ENCODE measurements at regions not wholly inside any gene's neighbourhood (a gene's known extent, or its start where the extent isn't known, plus 50 kb on each side); places are given as distances from the start of the nearest gene placed in this dataset.

DNA sequence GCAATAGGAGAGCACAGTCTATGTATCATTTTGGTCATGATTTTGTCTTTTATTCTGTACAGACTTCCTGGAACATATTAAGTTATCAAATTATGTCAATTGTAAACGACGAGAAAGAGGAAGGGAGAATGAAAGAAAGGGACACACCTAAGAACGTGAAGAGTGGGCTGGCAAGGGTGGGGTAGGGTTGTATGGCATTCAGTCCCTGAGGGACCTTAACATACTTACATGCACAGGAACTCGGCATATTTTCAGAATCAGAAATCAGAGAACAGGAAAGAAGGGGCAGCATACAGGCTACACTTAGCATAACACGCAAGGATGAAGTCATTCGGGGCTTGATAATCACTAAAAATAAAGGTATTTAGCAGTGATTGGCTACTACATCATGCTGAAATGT is 1375.0 kb upstream of the ADGRL3 start:
- POLR2A ChIA-PET (ENCODE audit: low non-redundant PET) = no interaction called here
- H3K27ac ChIP-seq = no peak overlapping the region
- DNase-seq (ENCODE audit: low spot score) = no peak
- CTCF ChIA-PET = no interaction called here
- TF ChIP-seq, protein P1, sequence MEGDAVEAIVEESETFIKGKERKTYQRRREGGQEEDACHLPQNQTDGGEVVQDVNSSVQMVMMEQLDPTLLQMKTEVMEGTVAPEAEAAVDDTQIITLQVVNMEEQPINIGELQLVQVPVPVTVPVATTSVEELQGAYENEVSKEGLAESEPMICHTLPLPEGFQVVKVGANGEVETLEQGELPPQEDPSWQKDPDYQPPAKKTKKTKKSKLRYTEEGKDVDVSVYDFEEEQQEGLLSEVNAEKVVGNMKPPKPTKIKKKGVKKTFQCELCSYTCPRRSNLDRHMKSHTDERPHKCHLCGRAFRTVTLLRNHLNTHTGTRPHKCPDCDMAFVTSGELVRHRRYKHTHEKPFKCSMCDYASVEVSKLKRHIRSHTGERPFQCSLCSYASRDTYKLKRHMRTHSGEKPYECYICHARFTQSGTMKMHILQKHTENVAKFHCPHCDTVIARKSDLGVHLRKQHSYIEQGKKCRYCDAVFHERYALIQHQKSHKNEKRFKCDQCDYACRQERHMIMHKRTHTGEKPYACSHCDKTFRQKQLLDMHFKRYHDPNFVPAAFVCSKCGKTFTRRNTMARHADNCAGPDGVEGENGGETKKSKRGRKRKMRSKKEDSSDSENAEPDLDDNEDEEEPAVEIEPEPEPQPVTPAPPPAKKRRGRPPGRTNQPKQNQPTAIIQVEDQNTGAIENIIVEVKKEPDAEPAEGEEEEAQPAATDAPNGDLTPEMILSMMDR (conservative IDR thresholded peaks at IDR 0.05; ENCODE audit: low read depth) = no peak

DNA sequence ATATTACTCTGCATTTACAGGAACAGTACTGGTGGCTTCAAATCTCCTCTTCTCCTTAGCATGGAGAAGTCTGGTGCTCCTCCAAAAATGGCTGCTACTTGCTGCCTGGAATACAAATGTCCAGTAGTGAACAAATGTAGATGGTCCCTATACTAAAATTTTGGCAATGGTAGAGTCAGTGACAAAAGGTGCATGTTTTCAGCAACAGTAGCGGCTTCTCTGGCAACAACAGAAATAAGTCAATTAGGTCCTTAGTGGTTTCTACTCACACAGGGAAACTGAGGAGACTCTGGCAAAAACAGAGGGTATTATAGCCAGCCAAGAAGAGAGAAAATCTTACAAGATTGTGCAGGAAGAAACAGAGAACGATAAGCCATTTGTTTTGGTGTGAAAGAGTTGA is 1368.4 kb upstream of the ADGRL3 start:
- CTCF ChIA-PET = no interaction called here
- POLR2A ChIA-PET (ENCODE audit: low non-redundant PET) = no interaction called here
- H3K27ac ChIP-seq = no peak overlapping the region
- no peak for DNase-seq (ENCODE audit: low spot score)
- TF ChIP-seq, protein P1 (conservative IDR thresholded peaks at IDR 0.05; ENCODE audit: low read depth) = no peak

DNA sequence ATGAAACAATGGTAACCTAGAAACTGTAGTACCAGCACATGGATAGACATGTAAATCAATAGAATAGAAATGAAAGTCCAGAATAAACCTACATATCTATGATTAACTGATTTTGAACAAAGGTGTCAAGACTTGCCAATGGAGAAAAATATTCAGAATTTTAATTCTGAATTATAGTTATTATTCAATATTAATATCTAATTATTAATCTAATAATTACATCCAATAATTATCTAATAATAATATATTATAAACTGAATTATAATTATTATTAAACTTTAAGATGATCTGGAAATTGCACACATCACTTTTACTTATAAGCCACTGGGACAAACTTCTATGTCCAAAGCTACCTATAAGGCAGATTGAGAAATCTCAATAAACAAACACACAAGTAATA is 1365.2 kb upstream of the ADGRL3 start:
- ChIA-PET POLR2A (ENCODE audit: low non-redundant PET) (no interaction called here), CTCF (no interaction called here)
- TF ChIP-seq, protein P1 (conservative IDR thresholded peaks at IDR 0.05; ENCODE audit: low read depth) = no peak

DNA sequence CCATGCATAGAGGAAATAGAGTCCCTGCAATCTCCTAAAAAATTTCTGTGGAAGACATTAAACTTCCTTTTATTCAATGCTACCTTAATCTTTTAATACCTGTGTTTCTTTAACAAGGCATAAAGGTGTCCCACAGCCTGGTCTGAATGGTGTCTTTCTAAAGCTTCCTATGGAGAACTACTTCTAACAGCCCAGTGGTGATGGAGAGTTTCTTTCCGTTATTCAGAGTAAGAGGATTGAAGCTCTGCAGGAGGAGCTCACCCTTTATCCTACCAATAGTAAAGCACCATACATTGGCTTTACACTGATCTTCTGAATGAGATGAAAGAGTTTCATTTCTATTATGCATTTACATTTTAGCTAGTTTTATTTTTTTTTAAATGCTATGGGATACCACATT is 1362.4 kb upstream of the ADGRL3 start:
- ChIA-PET CTCF (no interaction called here), POLR2A (ENCODE audit: low non-redundant PET) (no interaction called here)
- no peak overlapping the region for H3K27ac ChIP-seq
- DNase-seq (ENCODE audit: low spot score) = no peak
- TF ChIP-seq, protein P1 (conservative IDR thresholded peaks at IDR 0.05; ENCODE audit: low read depth) = no peak

More for the DNA sequence above, 1365.2 kb upstream of the ADGRL3 start:
- no peak for DNase-seq (ENCODE audit: low spot score)
- H3K27ac ChIP-seq = no peak overlapping the region

DNA sequence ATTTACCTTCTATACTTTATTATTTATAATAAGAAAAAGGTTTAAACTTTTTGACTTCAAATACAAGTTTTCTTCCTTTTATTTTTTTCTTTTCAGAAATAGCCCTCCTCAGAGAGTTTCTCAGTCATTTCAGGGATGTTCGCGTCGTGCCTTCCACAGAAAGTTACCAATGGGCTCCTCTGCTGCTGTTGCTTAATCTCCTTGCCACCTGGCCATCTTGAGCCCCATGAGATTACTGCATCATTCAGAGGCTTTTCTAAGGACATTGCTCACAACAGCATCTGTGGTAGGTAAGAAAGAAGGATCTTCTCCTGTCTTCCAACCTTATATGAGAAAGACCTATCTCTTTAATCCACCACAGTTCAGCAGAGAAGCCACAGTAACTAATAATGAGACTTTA is 1361.9 kb upstream of the ADGRL3 start:
- TF ChIP-seq, protein P1 (conservative IDR thresholded peaks at IDR 0.05; ENCODE audit: low read depth) = no peak
- ChIA-PET CTCF (interaction anchor here (0.5 kb wide), 1 partner anchor 590 kb away, joined by 3 read pairs; no protein-coding TSS in a partner anchor), POLR2A (ENCODE audit: low non-redundant PET) (no interaction called here)
- DNase-seq (ENCODE audit: low spot score) = no peak
- H3K27ac ChIP-seq = no peak overlapping the region

DNA sequence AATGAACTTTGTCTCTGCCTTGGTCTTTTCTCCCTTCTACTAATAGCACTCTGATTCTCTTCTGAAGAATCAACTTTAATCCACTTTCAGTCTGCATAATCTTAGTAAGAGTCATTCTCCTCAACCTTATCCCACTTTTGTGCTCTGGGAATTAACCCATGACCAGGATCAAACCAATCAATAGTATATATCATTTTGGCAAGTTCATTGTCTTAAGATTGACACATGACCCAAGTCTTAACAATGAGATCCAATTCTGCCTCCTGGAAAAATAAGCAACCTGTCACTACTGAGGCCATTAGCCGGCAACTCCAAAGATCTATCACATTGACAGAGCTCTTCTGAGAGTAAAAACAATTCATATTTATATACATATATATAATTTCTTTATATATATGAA is 1358.4 kb upstream of the ADGRL3 start:
- ChIA-PET POLR2A (ENCODE audit: low non-redundant PET) (no interaction called here), CTCF (no interaction called here)
- TF ChIP-seq, protein P1 (conservative IDR thresholded peaks at IDR 0.05; ENCODE audit: low read depth) = no peak
- DNase-seq (ENCODE audit: low spot score) = no peak
- no peak overlapping the region for H3K27ac ChIP-seq

DNA sequence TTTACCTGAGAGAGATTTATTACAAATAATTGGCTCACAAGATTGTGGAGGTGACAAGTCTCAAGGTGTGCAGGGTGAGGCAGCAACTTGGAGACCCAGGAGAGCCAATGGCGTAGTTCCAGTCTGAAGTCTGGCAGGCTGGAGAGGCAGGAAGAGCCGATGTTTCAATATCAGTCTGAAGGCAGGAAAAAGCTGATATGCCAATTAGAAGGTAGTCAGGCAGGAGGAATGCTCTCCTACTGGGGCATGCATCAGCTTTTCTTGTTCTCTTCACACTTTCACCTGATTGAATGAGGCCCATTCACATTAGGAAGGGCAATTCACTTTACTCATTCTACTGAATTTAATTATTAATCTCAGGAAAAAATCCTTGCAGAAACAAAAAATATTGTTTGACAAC is 1351.7 kb upstream of the ADGRL3 start:
- DNase-seq (ENCODE audit: low spot score) = no peak
- ChIA-PET CTCF (no interaction called here), POLR2A (ENCODE audit: low non-redundant PET) (no interaction called here)
- H3K27ac ChIP-seq = no peak overlapping the region
- TF ChIP-seq, protein P1 (conservative IDR thresholded peaks at IDR 0.05; ENCODE audit: low read depth) = no peak

Measured in RWPE1 (cell line).